Calu3 (cell line): ENCODE measurements at regions not wholly inside any gene's neighbourhood (a gene's known extent, or its start where the extent isn't known, plus 50 kb on each side); places are given as distances from the start of the nearest gene placed in this dataset.

Experiments used
- BruUV-seq: library from RNA; stranded (reverse); fragments of 400-500 nt; replicated peaks from 2 replicates; lab custom pipeline; 2021; lab: Mats Ljungman, UMichigan
- CTCF ChIA-PET: fragments of 300-600 bp; sonication (Branson Sonifier 250); formaldehyde crosslinking; loops from one replicate; lab custom pipeline; 2022; ENCODE audit warnings: antibody characterized with exemption; lab: Charles Lee
- DNase-seq: peaks from one replicate; pipeline ENCODE4 v3.0.0; 2022
- H3K27ac Mint-ChIP-seq: one replicate; pipeline ENCODE4 v1.8.0; 2022; ENCODE audit warnings: mixed read lengths; ENCODE audit not compliant: unreplicated experiment
- H3K27me3 Mint-ChIP-seq: one replicate; pipeline ENCODE4 v1.8.0; 2022; ENCODE audit warnings: mixed read lengths; ENCODE audit not compliant: unreplicated experiment
- H3K36me3 Mint-ChIP-seq: one replicate; pipeline ENCODE4 v1.8.0; 2022; ENCODE audit warnings: mild to moderate bottlenecking, moderate library complexity, mixed read lengths; ENCODE audit not compliant: insufficient read depth, unreplicated experiment
- H3K4me1 Mint-ChIP-seq: one replicate; pipeline ENCODE4 v1.8.0; 2022; ENCODE audit warnings: mild to moderate bottlenecking, low read depth, mixed read lengths; ENCODE audit not compliant: unreplicated experiment
- H3K4me3 Mint-ChIP-seq: one replicate; pipeline ENCODE4 v1.8.0; 2022; ENCODE audit warnings: mild to moderate bottlenecking, low read depth, moderate library complexity, mixed read lengths; ENCODE audit not compliant: unreplicated experiment
- H3K9me3 Mint-ChIP-seq: one replicate; pipeline ENCODE4 v1.8.0; 2022; ENCODE audit warnings: low read depth, mixed read lengths; ENCODE audit not compliant: unreplicated experiment
- intact Hi-C: fragments of 100-400 bp; cut with micrococcal nuclease; formaldehyde crosslinking; loops from one replicate; pipeline ENCODE4 v1.10.0; 2022; ENCODE audit not compliant: unreplicated experiment
- TF ChIP-seq, protein P1 (sequence below): fragments of 200-600 bp; IDR thresholded peaks from one replicate; pipeline ENCODE4 v1.8.0; 2022; ENCODE audit warnings: antibody characterized with exemption; ENCODE audit not compliant: unreplicated experiment

DNA sequence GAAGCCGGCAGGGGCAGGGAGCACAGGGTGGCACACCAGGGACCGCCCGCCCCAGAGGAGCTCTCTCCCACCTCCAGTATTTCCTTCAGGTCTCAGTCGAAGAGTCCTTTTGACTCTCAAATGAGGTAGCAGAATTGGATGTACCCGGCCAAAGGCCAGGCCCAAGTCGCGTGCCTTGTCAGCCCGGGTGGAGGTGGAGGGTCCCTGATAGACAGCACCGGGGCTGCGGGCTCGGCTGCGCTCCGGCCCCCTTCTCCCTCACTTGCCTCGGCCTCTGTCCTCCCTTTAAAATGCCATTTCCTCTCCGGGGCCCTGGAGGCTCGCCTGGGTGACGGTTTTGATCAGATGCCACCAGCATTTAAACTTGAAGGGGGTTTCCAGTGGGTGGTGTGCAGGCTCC, 198.9 kb upstream of the SOX11 start:
- CTCF ChIA-PET: no interaction called here
- Mint-ChIP-seq H3K36me3 (no peaks in the 10 kb centered on the region), H3K27me3 (no peaks in the 10 kb centered on the region), H3K4me3 (no peak overlapping the region), H3K9me3 (peaks cover 13% of the 10 kb centered on the region), H3K4me1 (no peaks in the 10 kb centered on the region), H3K27ac (no peak overlapping the region)
- DNase-seq: no peak
- TF ChIP-seq, protein P1, sequence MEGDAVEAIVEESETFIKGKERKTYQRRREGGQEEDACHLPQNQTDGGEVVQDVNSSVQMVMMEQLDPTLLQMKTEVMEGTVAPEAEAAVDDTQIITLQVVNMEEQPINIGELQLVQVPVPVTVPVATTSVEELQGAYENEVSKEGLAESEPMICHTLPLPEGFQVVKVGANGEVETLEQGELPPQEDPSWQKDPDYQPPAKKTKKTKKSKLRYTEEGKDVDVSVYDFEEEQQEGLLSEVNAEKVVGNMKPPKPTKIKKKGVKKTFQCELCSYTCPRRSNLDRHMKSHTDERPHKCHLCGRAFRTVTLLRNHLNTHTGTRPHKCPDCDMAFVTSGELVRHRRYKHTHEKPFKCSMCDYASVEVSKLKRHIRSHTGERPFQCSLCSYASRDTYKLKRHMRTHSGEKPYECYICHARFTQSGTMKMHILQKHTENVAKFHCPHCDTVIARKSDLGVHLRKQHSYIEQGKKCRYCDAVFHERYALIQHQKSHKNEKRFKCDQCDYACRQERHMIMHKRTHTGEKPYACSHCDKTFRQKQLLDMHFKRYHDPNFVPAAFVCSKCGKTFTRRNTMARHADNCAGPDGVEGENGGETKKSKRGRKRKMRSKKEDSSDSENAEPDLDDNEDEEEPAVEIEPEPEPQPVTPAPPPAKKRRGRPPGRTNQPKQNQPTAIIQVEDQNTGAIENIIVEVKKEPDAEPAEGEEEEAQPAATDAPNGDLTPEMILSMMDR: no peak
- no TSS peak for BruUV-seq
- intact Hi-C loops: no loop called here

DNA sequence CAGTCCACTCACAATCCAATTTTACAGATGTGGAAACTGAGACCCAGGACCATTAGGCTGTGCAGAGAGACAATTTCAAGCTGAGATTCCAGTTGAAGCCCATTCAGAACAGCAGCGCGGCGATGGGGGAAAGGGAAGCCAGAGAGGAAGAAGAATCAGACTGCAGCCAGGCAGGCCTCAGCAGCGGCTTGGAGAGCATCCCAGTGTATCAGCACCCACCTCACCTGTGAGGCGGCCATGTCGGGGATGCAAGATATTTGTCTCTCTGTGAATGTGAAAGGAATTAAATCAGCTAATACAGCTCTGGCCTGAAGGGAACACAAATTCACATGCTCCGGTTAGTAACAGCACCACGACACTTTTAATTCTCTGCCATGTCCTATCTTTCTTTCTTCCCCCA, 198.0 kb upstream of the SOX11 start:
- H3K27me3 Mint-ChIP-seq: no peaks in the 10 kb centered on the region
- H3K9me3 Mint-ChIP-seq: peaks cover 16% of the 10 kb centered on the region
- H3K27ac Mint-ChIP-seq: no peak overlapping the region
- BruUV-seq: no TSS peak
- CTCF ChIA-PET: no interaction called here
- intact Hi-C loops: no loop called here
- no peaks in the 10 kb centered on the region for H3K36me3 Mint-ChIP-seq
- H3K4me1 Mint-ChIP-seq: no peaks in the 10 kb centered on the region
- no peak overlapping the region for H3K4me3 Mint-ChIP-seq
- TF ChIP-seq, protein P1: no peak
- DNase-seq: no peak

DNA sequence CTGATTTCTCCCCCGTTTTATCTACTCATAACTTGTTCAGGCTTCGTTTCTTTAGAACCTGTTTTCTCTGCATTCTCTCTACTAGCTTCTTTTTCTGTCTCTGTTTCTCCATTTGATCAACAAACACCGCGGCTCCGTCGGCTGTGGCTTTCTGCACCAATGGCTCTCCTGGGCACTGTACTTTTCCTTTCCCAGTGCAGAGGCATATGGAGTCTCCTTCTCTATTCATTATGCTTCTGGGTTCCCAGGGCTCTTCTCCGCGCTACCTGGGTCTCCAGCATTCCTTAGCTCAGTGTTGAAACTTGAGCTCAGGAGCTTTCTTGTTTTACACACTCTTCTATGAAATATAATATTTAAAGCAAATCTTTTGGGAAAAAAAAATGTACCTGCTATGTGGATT, 196.6 kb upstream of the SOX11 start:
- Mint-ChIP-seq H3K9me3 (peaks cover 15% of the 10 kb centered on the region), H3K36me3 (no peaks in the 10 kb centered on the region), H3K27me3 (no peaks in the 10 kb centered on the region), H3K4me1 (no peaks in the 10 kb centered on the region), H3K27ac (no peak overlapping the region), H3K4me3 (no peak overlapping the region)
- TF ChIP-seq, protein P1: no peak
- no peak for DNase-seq
- BruUV-seq: no TSS peak
- intact Hi-C loops: no loop called here
- CTCF ChIA-PET: no interaction called here

DNA sequence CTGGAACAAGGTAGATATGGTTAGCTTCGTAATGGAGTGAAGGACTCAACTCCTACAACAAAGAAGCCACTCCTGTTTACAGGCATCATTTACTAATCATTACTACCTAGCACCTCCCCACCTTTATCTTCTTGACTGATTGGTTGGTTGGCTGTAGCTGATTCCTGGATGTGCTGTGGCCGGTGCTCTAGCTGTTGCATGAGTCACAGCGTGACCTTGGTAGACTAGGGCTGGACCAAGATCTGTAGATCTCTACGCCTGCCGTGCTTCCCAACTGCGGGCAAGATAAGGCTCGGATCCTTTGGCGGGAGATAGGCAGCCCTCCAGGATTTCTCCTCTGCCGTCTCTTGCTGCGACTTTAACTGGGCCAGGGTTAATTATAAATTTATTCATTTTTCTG, 194.3 kb upstream of the SOX11 start:
- Mint-ChIP-seq H3K4me3 (no peak overlapping the region), H3K4me1 (no peaks in the 10 kb centered on the region), H3K27ac (no peak overlapping the region), H3K9me3 (peaks cover 9% of the 10 kb centered on the region), H3K27me3 (no peaks in the 10 kb centered on the region), H3K36me3 (no peaks in the 10 kb centered on the region)
- BruUV-seq: no TSS peak
- TF ChIP-seq, protein P1: no peak
- CTCF ChIA-PET: no interaction called here
- no peak for DNase-seq
- intact Hi-C loops: no loop called here
